Astrocyte (in vitro differentiated cells and primary cell): ENCODE measurements at regions not wholly inside any gene's neighbourhood (a gene's known extent, or its start where the extent isn't known, plus 50 kb on each side); places are given as distances from the start of the nearest gene placed in this dataset.

Experiments
- DNase-seq: peaks from one replicate; pipeline ENCODE4 v3.0.0-alpha.2; 2010; ENCODE audit warnings: low read depth
- FAIRE-seq: peaks from 2 replicates; lab custom pipeline; 2011; peaks lifted over from hg19 to GRCh38; lab: Jason Lieb, UNC
- H2AFZ ChIP-seq: 2 replicates; pipeline ENCODE4 v1.6.0; 2012; ENCODE audit warnings: low read depth, low read length, inconsistent platforms
- H3K27ac ChIP-seq: 2 replicates; pipeline ENCODE4 v1.5.1; 2011; ENCODE audit warnings: low read depth, low read length, inconsistent platforms
- H3K27me3 ChIP-seq: 2 replicates; pipeline ENCODE4 v1.6.0; 2011; ENCODE audit warnings: low read length, inconsistent platforms; ENCODE audit not compliant: insufficient read depth
- H3K36me3 ChIP-seq: 2 replicates; pipeline ENCODE4 v1.5.1; 2011; ENCODE audit warnings: low read length, inconsistent platforms; ENCODE audit not compliant: insufficient read depth
- H3K4me1 ChIP-seq: 2 replicates; pipeline ENCODE4 v1.5.1; 2011; ENCODE audit warnings: low read length, inconsistent platforms; ENCODE audit not compliant: insufficient read depth
- H3K4me2 ChIP-seq: 2 replicates; pipeline ENCODE4 v1.6.0; 2012; ENCODE audit warnings: low read length, inconsistent platforms
- H3K4me3 ChIP-seq: 2 replicates; pipeline ENCODE4 v1.5.1; 2011; ENCODE audit warnings: low read depth, mild to moderate bottlenecking, low read length, inconsistent platforms; ENCODE audit not compliant: insufficient read depth
- H3K79me2 ChIP-seq: 2 replicates; pipeline ENCODE4 v1.6.0; 2012; ENCODE audit warnings: mild to moderate bottlenecking, low read length, inconsistent platforms; ENCODE audit not compliant: insufficient read depth
- H3K9ac ChIP-seq: 2 replicates; pipeline ENCODE4 v1.6.0; 2012; ENCODE audit warnings: mild to moderate bottlenecking, low read length, inconsistent platforms
- H3K9me3 ChIP-seq: 2 replicates; pipeline ENCODE4 v1.5.1; 2012; ENCODE audit warnings: low read depth, mild to moderate bottlenecking, low read length, inconsistent platforms; ENCODE audit not compliant: insufficient read depth
- H4K20me1 ChIP-seq: 2 replicates; pipeline ENCODE4 v1.6.0; 2012; ENCODE audit warnings: low read length, inconsistent platforms; ENCODE audit not compliant: insufficient read depth
- H3K27ac Mint-ChIP-seq: one replicate; pipeline ENCODE4 v1.8.0; 2021; ENCODE audit warnings: mild to moderate bottlenecking, mixed read lengths; ENCODE audit not compliant: unreplicated experiment
- H3K27me3 Mint-ChIP-seq: one replicate; pipeline ENCODE4 v1.8.0; 2021; ENCODE audit warnings: low read depth, mixed read lengths; ENCODE audit not compliant: unreplicated experiment
- H3K36me3 Mint-ChIP-seq: one replicate; pipeline ENCODE4 v1.8.0; 2021; ENCODE audit warnings: low read depth, mixed read lengths; ENCODE audit not compliant: unreplicated experiment
- H3K4me1 Mint-ChIP-seq: one replicate; pipeline ENCODE4 v1.8.0; 2021; ENCODE audit warnings: low read depth, mixed read lengths; ENCODE audit not compliant: unreplicated experiment
- H3K4me3 Mint-ChIP-seq: one replicate; pipeline ENCODE4 v1.8.0; 2021; ENCODE audit warnings: mild to moderate bottlenecking, moderate library complexity, mixed read lengths; ENCODE audit not compliant: unreplicated experiment
- H3K9me3 Mint-ChIP-seq: one replicate; pipeline ENCODE4 v1.8.0; 2021; ENCODE audit warnings: mild to moderate bottlenecking, mixed read lengths; ENCODE audit not compliant: unreplicated experiment
- CTCF ChIP-seq: IDR thresholded peaks from 2 replicates; pipeline ENCODE4 v1.5.1; 2011; ENCODE audit warnings: low read depth, mild to moderate bottlenecking, inconsistent platforms, low read length, moderate library complexity; ENCODE audit not compliant: insufficient read depth
- EZH2 ChIP-seq: IDR thresholded peaks from 2 replicates; pipeline ENCODE4 v1.6.1; 2012; ENCODE audit warnings: mild to moderate bottlenecking, low read length, inconsistent platforms; ENCODE audit not compliant: insufficient read depth

GRCh38 chr4:140806163-140806562 is 50.0 kb upstream of the TBC1D9 start:
- Histone ChIP-seq H2AFZ (no peak overlapping the region), H3K9ac (no peak overlapping the region), H3K79me2 (no peaks in the 10 kb centered on the region), H3K27ac (no peak overlapping the region), H3K4me3 (no peak overlapping the region), H3K4me2 (no peak overlapping the region), H3K9me3 (no peaks in the 10 kb centered on the region), H3K36me3 (no peaks in the 10 kb centered on the region), H3K4me1 (no peaks in the 10 kb centered on the region), H4K20me1 (no peaks in the 10 kb centered on the region), H3K27me3 (peaks cover 6% of the 10 kb centered on the region)
- FAIRE-seq (no peak), DNase-seq (no peak)
- H3K27ac Mint-ChIP-seq = no peak overlapping the region
- H3K4me1 Mint-ChIP-seq = no peaks in the 10 kb centered on the region
- no peaks in the 10 kb centered on the region for H3K36me3 Mint-ChIP-seq
- no peaks in the 10 kb centered on the region for H3K27me3 Mint-ChIP-seq
- H3K9me3 Mint-ChIP-seq = no peaks in the 10 kb centered on the region
- TF ChIP-seq CTCF (no peak), EZH2 (no peak)
- H3K4me3 Mint-ChIP-seq = no peak overlapping the region
